HEK293 (cell line): ENCODE measurements at regions not wholly inside any gene's neighbourhood (a gene's known extent, or its start where the extent isn't known, plus 50 kb on each side); places are given as distances from the start of the nearest gene placed in this dataset.

Source experiments
- CTCF ChIA-PET: fragments of 350-600 bp; formaldehyde crosslinking; extraction: SDS; loops from one replicate; lab custom pipeline; 2021; ENCODE audit warnings: antibody characterized with exemption; lab: Yijun Ruan, JAX
- POLR2A ChIA-PET: fragments of 300-600 bp; formaldehyde crosslinking; extraction: SDS; loops from one replicate; lab custom pipeline; 2020; ENCODE audit warnings: antibody characterized with exemption, inconsistent platforms; lab: Yijun Ruan, JAX
- H3K27ac ChIP-seq: fragments of 200-500 bp; sonication (Bioruptor generic); 2 replicates; pipeline ENCODE4 v1.5.1; 2014; ENCODE audit warnings: low read depth, low read length, control low read depth, inconsistent platforms; ENCODE audit errors: extremely low read depth
- H3K36me3 ChIP-seq, 2 experiments: fragments of 200-500 bp in 1 of 2; sonication (Bioruptor generic) in 1 of 2; 1 replicate in 1 of 2; 2 replicates in 1 of 2; pipeline ENCODE4 v1.5.1; 2014 to 2017; ENCODE audit warnings: inconsistent platforms in 2 of 2, low read length in 2 of 2; ENCODE audit not compliant: control insufficient read depth in 2 of 2, insufficient read depth in 1 of 2
- H3K4me1 ChIP-seq: fragments of 200-500 bp; sonication (Bioruptor generic); 2 replicates; pipeline ENCODE4 v1.5.1; 2014; ENCODE audit warnings: mild to moderate bottlenecking, low read length, inconsistent platforms; ENCODE audit not compliant: control insufficient read depth, insufficient read depth
- H3K4me3 ChIP-seq: 2 replicates; pipeline ENCODE4 v1.5.1; 2011; ENCODE audit warnings: low read depth, mild to moderate bottlenecking, control low read depth, low read length, moderate library complexity
- H3K9me3 ChIP-seq: fragments of 200-500 bp; sonication (Bioruptor generic); 2 replicates; pipeline ENCODE4 v1.5.1; 2014; ENCODE audit warnings: low read depth, low read length, inconsistent platforms; ENCODE audit not compliant: control insufficient read depth, insufficient read depth
- EGR2 ChIP-seq: fragments of 450-650 bp; formaldehyde crosslinking; IDR thresholded peaks from 2 replicates; pipeline ENCODE4 v1.5.1; 2016; ENCODE audit warnings: low read depth, missing biosample characterization, missing genetic modification characterization
- GLI4 ChIP-seq: fragments of 450-650 bp; formaldehyde crosslinking; IDR thresholded peaks from 2 replicates; pipeline ENCODE4 v1.5.1; 2016; ENCODE audit warnings: missing biosample characterization, missing genetic modification characterization
- KLF8 ChIP-seq: fragments of 450-650 bp; formaldehyde crosslinking; IDR thresholded peaks from 2 replicates; pipeline ENCODE4 v1.5.1; 2016; ENCODE audit warnings: missing biosample characterization, missing genetic modification characterization
- MEIS1 ChIP-seq: sonication (generic); formaldehyde crosslinking; IDR thresholded peaks from 2 replicates; pipeline ENCODE4 v1.8.1; 2022; ENCODE audit warnings: missing genetic modification reagents, mild to moderate bottlenecking, borderline replicate concordance
- SP7 ChIP-seq: fragments of 450-650 bp; formaldehyde crosslinking; IDR thresholded peaks from 2 replicates; pipeline ENCODE4 v1.5.1; 2016; ENCODE audit warnings: missing biosample characterization, missing genetic modification characterization
- ZBTB20 ChIP-seq: fragments of 450-650 bp; formaldehyde crosslinking; IDR thresholded peaks from 2 replicates; pipeline ENCODE4 v1.5.1; 2016; ENCODE audit warnings: missing biosample characterization, missing genetic modification characterization
- ZBTB48 ChIP-seq: fragments of 450-650 bp; formaldehyde crosslinking; IDR thresholded peaks from 2 replicates; pipeline ENCODE4 v1.5.1; 2016; ENCODE audit warnings: missing biosample characterization, missing genetic modification characterization
- ZFP37 ChIP-seq: fragments of 450-650 bp; formaldehyde crosslinking; IDR thresholded peaks from 2 replicates; pipeline ENCODE4 v1.5.1; 2016; ENCODE audit warnings: missing biosample characterization, missing genetic modification characterization
- ZNF248 ChIP-seq: fragments of 450-650 bp; formaldehyde crosslinking; IDR thresholded peaks from 2 replicates; pipeline ENCODE4 v1.5.1; 2017; ENCODE audit warnings: missing biosample characterization, missing genetic modification characterization
- ZNF274 ChIP-seq, 2 experiments: fragments of 200-500 bp in 1 of 2; fragments of 450-650 bp in 1 of 2; sonication (Bioruptor generic) in 1 of 2; formaldehyde crosslinking in 1 of 2; IDR thresholded peaks; 2 replicates each; pipeline versions ENCODE4 v1.5.1 to v1.6.1; 2014 to 2016; ENCODE audit warnings: borderline replicate concordance in 1 of 2, inconsistent platforms in 1 of 2, low read length in 1 of 2, missing biosample characterization in 1 of 2, missing genetic modification characterization in 1 of 2
- ZNF292 ChIP-seq: fragments of 450-650 bp; formaldehyde crosslinking; IDR thresholded peaks from 2 replicates; pipeline ENCODE4 v1.5.1; 2016; ENCODE audit warnings: low read depth, missing biosample characterization, missing genetic modification characterization, borderline replicate concordance
- ZNF350 ChIP-seq: fragments of 450-650 bp; formaldehyde crosslinking; IDR thresholded peaks from 2 replicates; pipeline ENCODE4 v1.5.0; 2017; ENCODE audit warnings: missing biosample characterization, mild to moderate bottlenecking, missing genetic modification characterization
- ZNF510 ChIP-seq: fragments of 450-650 bp; formaldehyde crosslinking; IDR thresholded peaks from 2 replicates; pipeline ENCODE4 v1.5.1; 2018; ENCODE audit warnings: mild to moderate bottlenecking, missing genetic modification characterization, missing biosample characterization; ENCODE audit not compliant: insufficient replicate concordance
- ZNF518A ChIP-seq: fragments of 450-650 bp; formaldehyde crosslinking; conservative IDR thresholded peaks from 2 replicates; pipeline ENCODE4 v1.5.1; 2016; ENCODE audit warnings: low read depth, missing biosample characterization, missing genetic modification characterization
- ZSCAN23 ChIP-seq: fragments of 450-650 bp; formaldehyde crosslinking; IDR thresholded peaks from 2 replicates; pipeline ENCODE4 v1.5.1; 2016; ENCODE audit warnings: missing biosample characterization, missing genetic modification characterization
- TF ChIP-seq, protein P1 (sequence below): fragments of 450-650 bp; formaldehyde crosslinking; IDR thresholded peaks from 2 replicates; pipeline ENCODE4 v1.5.1; 2017; ENCODE audit warnings: missing biosample characterization, missing genetic modification characterization
- TF ChIP-seq, protein P2 (sequence below): fragments of 450-650 bp; formaldehyde crosslinking; IDR thresholded peaks from 2 replicates; pipeline ENCODE4 v1.5.1; 2016; ENCODE audit warnings: missing biosample characterization, missing genetic modification characterization, borderline replicate concordance
- TF ChIP-seq, protein P3 (sequence below): fragments of 450-650 bp; formaldehyde crosslinking; IDR thresholded peaks from 2 replicates; pipeline ENCODE4 v1.5.1; 2016; ENCODE audit warnings: missing biosample characterization, missing genetic modification characterization
- TF ChIP-seq, protein P4 (sequence below): fragments of 450-650 bp; formaldehyde crosslinking; IDR thresholded peaks from 2 replicates; pipeline ENCODE4 v1.5.1; 2016; ENCODE audit warnings: missing biosample characterization, missing genetic modification characterization

DNA sequence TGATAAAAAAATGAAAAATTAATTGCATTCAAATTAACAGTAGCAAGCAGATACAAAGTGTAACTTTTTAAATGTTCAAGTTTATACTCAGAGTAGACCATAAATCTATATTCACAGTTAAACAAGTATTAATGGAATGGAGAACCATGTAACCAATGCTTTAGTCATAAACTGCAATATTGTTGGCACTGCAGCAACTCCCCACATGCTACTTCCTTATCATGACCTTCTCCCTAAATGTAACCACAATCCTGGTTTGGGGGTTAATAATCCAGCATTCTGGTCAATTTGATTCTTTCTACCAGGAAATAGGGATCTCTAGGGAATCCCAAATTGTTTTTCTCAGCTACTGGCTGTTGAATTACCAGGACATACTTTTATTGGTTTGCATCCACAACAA, 223.9 kb upstream of the DCAF8L1 start:
- ChIA-PET POLR2A (no interaction called here), CTCF (no interaction called here)
- TF ChIP-seq ZFP37 (no peak), ZBTB48 (tag by site-specific recombination) (no peak), EGR2 (no peak), ZNF248 (tag by site-specific recombination) (no peak), KLF8 (tag by site-specific recombination) (no peak), GLI4 (no peak), ZSCAN23 (tag by site-specific recombination) (no peak), ZBTB20 (tag by site-specific recombination) (no peak), ZNF518A (tag by site-specific recombination) (no peak), ZNF292 (no peak)
- TF ChIP-seq, protein P1, sequence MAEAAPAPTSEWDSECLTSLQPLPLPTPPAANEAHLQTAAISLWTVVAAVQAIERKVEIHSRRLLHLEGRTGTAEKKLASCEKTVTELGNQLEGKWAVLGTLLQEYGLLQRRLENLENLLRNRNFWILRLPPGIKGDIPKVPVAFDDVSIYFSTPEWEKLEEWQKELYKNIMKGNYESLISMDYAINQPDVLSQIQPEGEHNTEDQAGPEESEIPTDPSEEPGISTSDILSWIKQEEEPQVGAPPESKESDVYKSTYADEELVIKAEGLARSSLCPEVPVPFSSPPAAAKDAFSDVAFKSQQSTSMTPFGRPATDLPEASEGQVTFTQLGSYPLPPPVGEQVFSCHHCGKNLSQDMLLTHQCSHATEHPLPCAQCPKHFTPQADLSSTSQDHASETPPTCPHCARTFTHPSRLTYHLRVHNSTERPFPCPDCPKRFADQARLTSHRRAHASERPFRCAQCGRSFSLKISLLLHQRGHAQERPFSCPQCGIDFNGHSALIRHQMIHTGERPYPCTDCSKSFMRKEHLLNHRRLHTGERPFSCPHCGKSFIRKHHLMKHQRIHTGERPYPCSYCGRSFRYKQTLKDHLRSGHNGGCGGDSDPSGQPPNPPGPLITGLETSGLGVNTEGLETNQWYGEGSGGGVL (tag by site-specific recombination): no peak
- TF ChIP-seq, protein P2, sequence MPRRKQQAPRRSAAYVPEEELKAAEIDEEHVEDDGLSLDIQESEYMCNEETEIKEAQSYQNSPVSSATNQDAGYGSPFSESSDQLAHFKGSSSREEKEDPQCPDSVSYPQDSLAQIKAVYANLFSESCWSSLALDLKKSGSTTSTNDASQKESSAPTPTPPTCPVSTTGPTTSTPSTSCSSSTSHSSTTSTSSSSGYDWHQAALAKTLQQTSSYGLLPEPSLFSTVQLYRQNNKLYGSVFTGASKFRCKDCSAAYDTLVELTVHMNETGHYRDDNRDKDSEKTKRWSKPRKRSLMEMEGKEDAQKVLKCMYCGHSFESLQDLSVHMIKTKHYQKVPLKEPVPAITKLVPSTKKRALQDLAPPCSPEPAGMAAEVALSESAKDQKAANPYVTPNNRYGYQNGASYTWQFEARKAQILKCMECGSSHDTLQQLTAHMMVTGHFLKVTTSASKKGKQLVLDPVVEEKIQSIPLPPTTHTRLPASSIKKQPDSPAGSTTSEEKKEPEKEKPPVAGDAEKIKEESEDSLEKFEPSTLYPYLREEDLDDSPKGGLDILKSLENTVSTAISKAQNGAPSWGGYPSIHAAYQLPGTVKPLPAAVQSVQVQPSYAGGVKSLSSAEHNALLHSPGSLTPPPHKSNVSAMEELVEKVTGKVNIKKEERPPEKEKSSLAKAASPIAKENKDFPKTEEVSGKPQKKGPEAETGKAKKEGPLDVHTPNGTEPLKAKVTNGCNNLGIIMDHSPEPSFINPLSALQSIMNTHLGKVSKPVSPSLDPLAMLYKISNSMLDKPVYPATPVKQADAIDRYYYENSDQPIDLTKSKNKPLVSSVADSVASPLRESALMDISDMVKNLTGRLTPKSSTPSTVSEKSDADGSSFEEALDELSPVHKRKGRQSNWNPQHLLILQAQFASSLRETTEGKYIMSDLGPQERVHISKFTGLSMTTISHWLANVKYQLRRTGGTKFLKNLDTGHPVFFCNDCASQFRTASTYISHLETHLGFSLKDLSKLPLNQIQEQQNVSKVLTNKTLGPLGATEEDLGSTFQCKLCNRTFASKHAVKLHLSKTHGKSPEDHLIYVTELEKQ (tag by site-specific recombination): no peak

DNA sequence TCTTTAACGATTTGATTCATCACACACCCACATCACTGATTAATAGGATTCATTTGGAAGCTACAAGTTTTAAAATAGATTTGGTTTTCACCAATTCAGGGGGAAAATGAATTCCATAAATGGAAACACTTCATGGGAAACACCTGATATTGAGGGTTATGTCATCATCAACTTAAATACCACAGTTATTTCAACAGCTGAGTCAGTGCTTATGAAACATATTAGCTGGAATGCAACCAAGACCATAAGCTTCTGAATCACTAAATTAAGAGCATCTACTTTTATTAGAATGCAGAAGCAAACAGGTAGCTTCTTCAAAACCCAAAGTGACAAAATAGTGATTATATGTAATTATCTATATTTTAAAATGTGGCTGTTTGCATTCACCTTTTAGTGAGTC, 207.8 kb upstream of the DCAF8L1 start:
- Histone ChIP-seq H3K36me3 (no peaks in the 10 kb centered on the region), H3K27ac (no peak overlapping the region), H3K9me3 (no peaks in the 10 kb centered on the region), H3K4me3 (no peak overlapping the region), H3K4me1 (no peaks in the 10 kb centered on the region)
- CTCF ChIA-PET: interaction anchor here (0.9 to 1.9 kb wide), 2 partner anchors 8 to 12 kb away, joined by 3 to 7 read pairs; no protein-coding TSS in a partner anchor
- POLR2A ChIA-PET: no interaction called here
- no peak for TF ChIP-seq ZNF292
- no peak for TF ChIP-seq ZSCAN23 (tag by site-specific recombination)
- no peak for TF ChIP-seq ZNF274 (IDR thresholded peaks at IDR 0.05; ENCODE audit: low read length)
- no peak for TF ChIP-seq ZNF274 (tag by site-specific recombination; IDR thresholded peaks at IDR 0.05; ENCODE audit: borderline replicate concordance)
- TF ChIP-seq, protein P3, sequence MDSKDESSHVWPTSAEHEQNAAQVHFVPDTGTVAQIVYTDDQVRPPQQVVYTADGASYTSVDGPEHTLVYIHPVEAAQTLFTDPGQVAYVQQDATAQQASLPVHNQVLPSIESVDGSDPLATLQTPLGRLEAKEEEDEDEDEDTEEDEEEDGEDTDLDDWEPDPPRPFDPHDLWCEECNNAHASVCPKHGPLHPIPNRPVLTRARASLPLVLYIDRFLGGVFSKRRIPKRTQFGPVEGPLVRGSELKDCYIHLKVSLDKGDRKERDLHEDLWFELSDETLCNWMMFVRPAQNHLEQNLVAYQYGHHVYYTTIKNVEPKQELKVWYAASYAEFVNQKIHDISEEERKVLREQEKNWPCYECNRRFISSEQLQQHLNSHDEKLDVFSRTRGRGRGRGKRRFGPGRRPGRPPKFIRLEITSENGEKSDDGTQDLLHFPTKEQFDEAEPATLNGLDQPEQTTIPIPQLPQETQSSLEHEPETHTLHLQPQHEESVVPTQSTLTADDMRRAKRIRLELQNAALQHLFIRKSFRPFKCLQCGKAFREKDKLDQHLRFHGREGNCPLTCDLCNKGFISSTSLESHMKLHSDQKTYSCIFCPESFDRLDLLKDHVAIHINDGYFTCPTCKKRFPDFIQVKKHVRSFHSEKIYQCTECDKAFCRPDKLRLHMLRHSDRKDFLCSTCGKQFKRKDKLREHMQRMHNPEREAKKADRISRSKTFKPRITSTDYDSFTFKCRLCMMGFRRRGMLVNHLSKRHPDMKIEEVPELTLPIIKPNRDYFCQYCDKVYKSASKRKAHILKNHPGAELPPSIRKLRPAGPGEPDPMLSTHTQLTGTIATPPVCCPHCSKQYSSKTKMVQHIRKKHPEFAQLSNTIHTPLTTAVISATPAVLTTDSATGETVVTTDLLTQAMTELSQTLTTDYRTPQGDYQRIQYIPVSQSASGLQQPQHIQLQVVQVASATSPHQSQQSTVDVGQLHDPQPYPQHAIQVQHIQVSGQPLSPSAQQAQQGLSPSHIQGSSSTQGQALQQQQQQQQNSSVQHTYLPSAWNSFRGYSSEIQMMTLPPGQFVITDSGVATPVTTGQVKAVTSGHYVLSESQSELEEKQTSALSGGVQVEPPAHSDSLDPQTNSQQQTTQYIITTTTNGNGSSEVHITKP (tag by site-specific recombination): no peak
- no peak for TF ChIP-seq ZNF350
- TF ChIP-seq, protein P4, sequence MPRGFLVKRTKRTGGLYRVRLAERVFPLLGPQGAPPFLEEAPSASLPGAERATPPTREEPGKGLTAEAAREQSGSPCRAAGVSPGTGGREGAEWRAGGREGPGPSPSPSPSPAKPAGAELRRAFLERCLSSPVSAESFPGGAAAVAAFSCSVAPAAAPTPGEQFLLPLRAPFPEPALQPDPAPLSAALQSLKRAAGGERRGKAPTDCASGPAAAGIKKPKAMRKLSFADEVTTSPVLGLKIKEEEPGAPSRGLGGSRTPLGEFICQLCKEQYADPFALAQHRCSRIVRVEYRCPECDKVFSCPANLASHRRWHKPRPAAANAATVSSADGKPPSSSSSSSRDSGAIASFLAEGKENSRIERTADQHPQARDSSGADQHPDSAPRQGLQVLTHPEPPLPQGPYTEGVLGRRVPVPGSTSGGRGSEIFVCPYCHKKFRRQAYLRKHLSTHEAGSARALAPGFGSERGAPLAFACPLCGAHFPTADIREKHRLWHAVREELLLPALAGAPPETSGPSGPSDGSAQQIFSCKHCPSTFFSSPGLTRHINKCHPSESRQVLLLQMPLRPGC (tag by site-specific recombination): no peak
- no peak for TF ChIP-seq GLI4
- no peak for TF ChIP-seq SP7
- TF ChIP-seq MEIS1: no peak
- no peak for TF ChIP-seq ZNF510

More for the DNA sequence above, 223.9 kb upstream of the DCAF8L1 start:
- H3K27ac ChIP-seq: no peak overlapping the region
- H3K36me3 ChIP-seq: no peaks in the 10 kb centered on the region
- H3K9me3 ChIP-seq: no peaks in the 10 kb centered on the region
- H3K4me3 ChIP-seq: no peak overlapping the region
- no peaks in the 10 kb centered on the region for H3K4me1 ChIP-seq
